Mammary epithelial cell (primary cell): ENCODE measurements at regions not wholly inside any gene's neighbourhood (a gene's known extent, or its start where the extent isn't known, plus 50 kb on each side); places are given as distances from the start of the nearest gene placed in this dataset.

Source experiments
- EZH2 ChIP-seq: IDR thresholded peaks from 2 replicates; pipeline ENCODE4 v1.6.1; 2012; ENCODE audit warnings: low read length, inconsistent platforms, borderline replicate concordance
- TF ChIP-seq, protein P1 (sequence below), 2 donors: IDR thresholded peaks in 1 of 2; conservative IDR thresholded peaks in 1 of 2; 2 replicates each; pipeline ENCODE4 v1.5.1; 2011 to 2012; ENCODE audit warnings: inconsistent platforms in 2 of 2, low read length in 2 of 2, mild to moderate bottlenecking in 2 of 2, control low read depth in 1 of 2, low read depth in 1 of 2; ENCODE audit not compliant: insufficient read depth in 1 of 2; ENCODE audit errors: extremely low read depth in 1 of 2

DNA sequence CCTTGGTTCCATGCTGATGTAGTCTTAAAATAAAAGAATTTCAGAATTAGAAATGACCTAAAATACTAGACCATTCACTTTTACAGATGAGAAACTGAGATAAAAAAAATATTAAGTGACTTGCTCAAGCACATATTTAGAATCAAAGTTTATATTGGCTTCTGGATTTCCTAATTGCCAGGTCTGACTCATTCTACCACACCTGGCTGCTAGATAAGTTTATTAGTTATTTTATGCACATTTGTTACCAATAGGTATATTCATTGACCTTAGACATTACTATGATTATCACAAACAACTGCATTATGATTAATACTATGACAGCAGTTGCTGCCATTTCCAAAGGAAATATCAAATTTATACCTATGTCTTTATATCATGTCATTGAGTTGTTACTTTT, 497.5 kb downstream of the RWDD3 start:
- TF ChIP-seq, protein P1, sequence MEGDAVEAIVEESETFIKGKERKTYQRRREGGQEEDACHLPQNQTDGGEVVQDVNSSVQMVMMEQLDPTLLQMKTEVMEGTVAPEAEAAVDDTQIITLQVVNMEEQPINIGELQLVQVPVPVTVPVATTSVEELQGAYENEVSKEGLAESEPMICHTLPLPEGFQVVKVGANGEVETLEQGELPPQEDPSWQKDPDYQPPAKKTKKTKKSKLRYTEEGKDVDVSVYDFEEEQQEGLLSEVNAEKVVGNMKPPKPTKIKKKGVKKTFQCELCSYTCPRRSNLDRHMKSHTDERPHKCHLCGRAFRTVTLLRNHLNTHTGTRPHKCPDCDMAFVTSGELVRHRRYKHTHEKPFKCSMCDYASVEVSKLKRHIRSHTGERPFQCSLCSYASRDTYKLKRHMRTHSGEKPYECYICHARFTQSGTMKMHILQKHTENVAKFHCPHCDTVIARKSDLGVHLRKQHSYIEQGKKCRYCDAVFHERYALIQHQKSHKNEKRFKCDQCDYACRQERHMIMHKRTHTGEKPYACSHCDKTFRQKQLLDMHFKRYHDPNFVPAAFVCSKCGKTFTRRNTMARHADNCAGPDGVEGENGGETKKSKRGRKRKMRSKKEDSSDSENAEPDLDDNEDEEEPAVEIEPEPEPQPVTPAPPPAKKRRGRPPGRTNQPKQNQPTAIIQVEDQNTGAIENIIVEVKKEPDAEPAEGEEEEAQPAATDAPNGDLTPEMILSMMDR (conservative IDR thresholded peaks at IDR 0.05 in 1 of 2, IDR thresholded peaks at IDR 0.05 in 1 of 2; ENCODE audit: extremely low read depth in 1 of 2, insufficient read depth in 1 of 2, low read depth in 1 of 2, low read length in 2 of 2): no peak
- TF ChIP-seq EZH2: no peak
